ENCODE measurements at regions not wholly inside any gene's neighbourhood (a gene's known extent, or its start where the extent isn't known, plus 50 kb on each side); places are given as distances from the start of the nearest gene placed in this dataset.
"Not testable (repeated sequence)": the region's sequence is repeated elsewhere in the genome, so short reads cannot be mapped to it uniquely, and the experiment has no call there.

- no peak for DNase-seq
Observed at GRCh38 chr4:163077680-163078079, 89.0 kb downstream of the NAF1 start.

GRCh38 chr4:163072222-163072621, 94.5 kb downstream of the NAF1 start:
- DNase-seq = peak; percentile 38

GRCh38 chr4:163071308-163071707, 95.4 kb downstream of the NAF1 start:
- DNase-seq = peak; percentile 6

GRCh38 chr4:163070023-163070422, 96.7 kb downstream of the NAF1 start:
- peak; percentile 29 for DNase-seq

GRCh38 chr4:163063891-163064290, 102.8 kb downstream of the NAF1 start:
- DNase-seq = peak; percentile 23

GRCh38 chr4:163048447-163048846, 118.2 kb downstream of the NAF1 start:
- peak; percentile 21 for DNase-seq

- DNase-seq = no peak
Observed at GRCh38 chr4:163042306-163042705, 124.4 kb downstream of the NAF1 start.

GRCh38 chr4:163017135-163017534, 149.6 kb downstream of the NAF1 start:
- DNase-seq = no peak

GRCh38 chr4:163012816-163013215, 153.9 kb downstream of the NAF1 start:
- no peak for DNase-seq

GRCh38 chr4:163003979-163004378, 162.7 kb downstream of the NAF1 start:
- DNase-seq = no peak

- DNase-seq = no peak
Observed at GRCh38 chr4:162988530-162988929, 178.2 kb downstream of the NAF1 start.

GRCh38 chr4:162985131-162985530, 181.6 kb downstream of the NAF1 start:
- DNase-seq = no peak

- no peak for DNase-seq
Observed at GRCh38 chr4:162984621-162985020, 182.1 kb downstream of the NAF1 start.

GRCh38 chr4:162981823-162982222, 184.9 kb downstream of the NAF1 start:
- DNase-seq = no peak

GRCh38 chr4:162978398-162978797, 188.3 kb downstream of the NAF1 start:
- DNase-seq = no peak

GRCh38 chr4:162977788-162978187, 188.9 kb downstream of the NAF1 start:
- DNase-seq = no peak

GRCh38 chr4:162972661-162973330, 193.9 kb downstream of the NAF1 start:
- DNase-seq = no peak

- no peak for DNase-seq
Observed at GRCh38 chr4:162969194-162969593, 197.5 kb downstream of the NAF1 start.

GRCh38 chr4:162965978-162966377, 200.7 kb downstream of the NAF1 start:
- not testable (repeated sequence) for DNase-seq

GRCh38 chr4:162959046-162959445, 207.6 kb downstream of the NAF1 start:
- DNase-seq = peak; percentile 6

GRCh38 chr4:162957521-162958143, 209.1 kb downstream of the NAF1 start:
- DNase-seq = no peak

- no peak for DNase-seq
Observed at GRCh38 chr4:162954976-162955375, 211.7 kb downstream of the NAF1 start.

- peak; percentile 13 for DNase-seq
Observed at GRCh38 chr4:162952232-162952631, 214.5 kb downstream of the NAF1 start.

GRCh38 chr4:162945713-162946112, 221.0 kb downstream of the NAF1 start:
- no peak for DNase-seq

GRCh38 chr4:162943263-162943662, 223.4 kb downstream of the NAF1 start:
- no peak for DNase-seq
